ENCODE measurements at regions not wholly inside any gene's neighbourhood (a gene's known extent, or its start where the extent isn't known, plus 50 kb on each side); places are given as distances from the start of the nearest gene placed in this dataset.

- no peaks in the 10 kb centered on the region for H3K4me1 ChIP-seq
- H3K27ac ChIP-seq: no peak overlapping the region
- H3K27me3 ChIP-seq: no peaks in the 10 kb centered on the region
Observed at GRCh38 chr4:89582756-89583505, 254.0 kb downstream of the SNCA start.

GRCh38 chr4:89579771-89580170 is 257.2 kb downstream of the SNCA start:
- Histone ChIP-seq H3K4me3 (no peak overlapping the region), H3K27me3 (no peaks in the 10 kb centered on the region), H3K27ac (no peak overlapping the region), H3K9me3 (replicated peaks) (no peaks in the 10 kb centered on the region), H3K4me1 (no peaks in the 10 kb centered on the region), H3K36me3 (no peaks in the 10 kb centered on the region)
- DNase-seq: no peak

More at GRCh38 chr4:89582756-89583505, 254.0 kb downstream of the SNCA start:
- no peak for DNase-seq
- H3K36me3 ChIP-seq: no peaks in the 10 kb centered on the region
- H3K9me3 ChIP-seq (replicated peaks): no peaks in the 10 kb centered on the region
- no peak overlapping the region for H3K4me3 ChIP-seq

DNA sequence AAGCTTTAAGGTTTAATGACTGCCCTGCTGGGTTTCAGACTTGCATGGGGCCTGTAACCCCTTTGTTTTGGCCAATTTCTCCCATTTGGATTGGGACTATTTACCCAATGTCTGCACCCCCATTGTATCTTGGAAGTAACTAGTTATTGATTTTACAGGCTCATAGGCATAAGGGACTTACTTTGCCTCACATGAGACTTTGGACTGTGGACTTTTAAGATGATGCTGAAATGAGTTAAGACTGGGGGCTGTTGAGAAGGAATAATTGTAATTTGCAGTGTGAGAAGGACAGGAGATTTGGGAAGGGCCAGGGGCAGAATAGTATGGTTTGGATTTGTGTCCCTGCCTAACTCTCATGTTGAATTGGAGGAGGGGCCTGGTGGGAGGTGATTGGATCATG is 260.7 kb downstream of the SNCA start:
- H3K9me3 ChIP-seq (replicated peaks): no peaks in the 10 kb centered on the region
- no peaks in the 10 kb centered on the region for H3K36me3 ChIP-seq
- H3K27me3 ChIP-seq: no peaks in the 10 kb centered on the region
- no peak overlapping the region for H3K4me3 ChIP-seq
- no peak overlapping the region for H3K27ac ChIP-seq
- DNase-seq: no peak
- peaks cover 3% of the 10 kb centered on the region; the same call in 1 of the 2 replicates for H3K4me1 ChIP-seq

- H3K4me1 ChIP-seq: peaks cover 3% of the 10 kb centered on the region; the same call in 1 of the 2 replicates
- no peak overlapping the region for H3K4me3 ChIP-seq
- H3K27ac ChIP-seq: no peak overlapping the region
- no peaks in the 10 kb centered on the region for H3K27me3 ChIP-seq
- no peak for DNase-seq
- no peaks in the 10 kb centered on the region for H3K9me3 ChIP-seq (replicated peaks)
- H3K36me3 ChIP-seq: no peaks in the 10 kb centered on the region
Observed at GRCh38 chr4:89575840-89576239, 261.1 kb downstream of the SNCA start.

- no peak for DNase-seq
Observed at GRCh38 chr4:89574176-89574575, 262.8 kb downstream of the SNCA start.

GRCh38 chr4:89573656-89574055 is 263.3 kb downstream of the SNCA start:
- no peak for DNase-seq
- peaks cover 3% of the 10 kb centered on the region; the same call in 1 of the 2 replicates for H3K4me1 ChIP-seq
- no peaks in the 10 kb centered on the region for H3K27me3 ChIP-seq
- no peak overlapping the region for H3K27ac ChIP-seq
- H3K36me3 ChIP-seq: no peaks in the 10 kb centered on the region
- H3K9me3 ChIP-seq (replicated peaks): no peaks in the 10 kb centered on the region
- no peak overlapping the region for H3K4me3 ChIP-seq

More at GRCh38 chr4:89574176-89574575, 262.8 kb downstream of the SNCA start:
- Histone ChIP-seq H3K27me3 (no peaks in the 10 kb centered on the region), H3K9me3 (replicated peaks) (no peaks in the 10 kb centered on the region), H3K4me3 (no peak overlapping the region), H3K4me1 (peaks cover 3% of the 10 kb centered on the region; the same call in 1 of the 2 replicates), H3K27ac (no peak overlapping the region), H3K36me3 (no peaks in the 10 kb centered on the region)

DNA sequence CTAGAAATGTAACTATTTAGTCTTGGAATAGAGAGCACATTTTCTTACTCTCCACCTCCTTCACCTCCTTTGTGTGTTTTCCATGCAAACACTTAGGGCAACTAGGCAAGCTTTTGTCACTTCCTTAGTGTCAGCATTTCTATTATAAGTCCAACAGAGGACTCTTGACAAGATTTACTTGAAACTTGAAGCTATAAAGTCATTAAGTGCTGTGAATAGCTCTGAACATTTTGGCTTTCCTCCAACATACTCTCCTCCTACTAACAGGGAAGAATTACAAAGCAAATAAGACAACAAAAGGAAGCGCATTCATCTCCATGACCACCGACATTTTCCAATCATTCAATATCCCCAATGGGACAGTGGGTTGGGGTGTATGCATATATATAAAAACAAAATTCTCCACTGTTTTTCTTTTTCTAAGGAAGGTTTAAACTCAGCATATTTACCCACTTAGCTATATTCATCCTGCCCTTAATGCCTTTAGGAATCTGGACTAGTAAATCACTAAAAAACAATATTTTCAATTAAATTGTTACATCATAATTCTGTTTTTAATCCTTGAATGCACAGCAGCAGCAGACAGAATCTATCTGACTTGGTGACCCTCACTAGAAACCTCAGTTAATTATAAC is 264.6 kb downstream of the SNCA start:
- no peaks in the 10 kb centered on the region for H3K36me3 ChIP-seq
- no peak overlapping the region for H3K4me3 ChIP-seq
- H3K9me3 ChIP-seq (replicated peaks): no peaks in the 10 kb centered on the region
- H3K27ac ChIP-seq: no peak overlapping the region
- DNase-seq: peak in 1 of 2 experiments; percentile 20
- H3K4me1 ChIP-seq: peaks cover 3% of the 10 kb centered on the region; the same call in 1 of the 2 replicates
- H3K27me3 ChIP-seq: no peaks in the 10 kb centered on the region

- Histone ChIP-seq H3K4me1 (peaks cover 3% of the 10 kb centered on the region; the same call in 1 of the 2 replicates), H3K27ac (no peak overlapping the region), H3K9me3 (replicated peaks) (no peaks in the 10 kb centered on the region), H3K36me3 (no peaks in the 10 kb centered on the region), H3K4me3 (no peak overlapping the region), H3K27me3 (no peaks in the 10 kb centered on the region)
- no peak for DNase-seq
Observed at GRCh38 chr4:89570931-89571330, 263.3 kb upstream of the GPRIN3 start.

DNA sequence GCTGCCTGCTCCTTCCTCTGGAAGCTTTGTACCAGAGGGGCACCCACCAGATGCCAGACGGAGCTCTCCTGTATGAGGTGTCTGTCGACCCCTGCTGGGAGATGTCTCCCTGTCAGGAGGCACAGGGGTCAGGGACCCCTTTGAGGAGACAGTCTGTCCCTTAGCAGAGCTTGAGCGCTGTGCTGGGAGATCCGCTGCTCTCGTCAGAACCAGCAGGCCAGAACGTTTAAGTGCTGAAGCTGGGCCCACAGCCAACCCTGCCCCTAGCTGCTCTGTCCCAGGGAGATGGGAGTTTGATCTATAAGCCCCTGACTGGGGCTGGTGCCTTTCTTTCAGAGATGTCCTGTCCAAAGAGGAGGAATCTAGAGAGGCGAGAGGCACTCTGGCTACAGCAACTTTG is 260.3 kb upstream of the GPRIN3 start:
- Histone ChIP-seq H3K36me3 (no peaks in the 10 kb centered on the region), H3K4me1 (peaks cover 3% of the 10 kb centered on the region; the same call in 1 of the 2 replicates), H3K27ac (no peak overlapping the region), H3K27me3 (no peaks in the 10 kb centered on the region), H3K4me3 (no peak overlapping the region), H3K9me3 (replicated peaks) (no peaks in the 10 kb centered on the region)
- DNase-seq: no peak

DNA sequence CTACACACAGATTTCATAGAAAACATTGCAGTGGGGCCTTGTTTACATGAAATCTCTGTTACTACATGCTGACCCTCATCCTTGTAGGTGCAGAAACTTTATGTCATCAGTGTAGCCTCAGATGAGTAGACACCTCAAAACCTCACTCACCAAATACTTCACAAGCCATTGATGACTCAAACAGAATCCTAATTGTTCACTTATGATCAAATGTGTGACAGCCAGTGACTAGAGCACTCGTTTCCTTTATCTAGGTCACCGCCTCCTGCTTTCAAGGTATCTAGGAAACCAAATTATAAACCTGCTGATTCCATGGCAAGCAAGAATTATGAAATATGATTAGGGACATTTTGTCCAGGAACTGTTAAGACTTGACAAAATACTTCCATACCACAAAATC is 255.8 kb upstream of the GPRIN3 start:
- Histone ChIP-seq H3K36me3 (no peaks in the 10 kb centered on the region), H3K27me3 (no peaks in the 10 kb centered on the region), H3K9me3 (replicated peaks) (no peaks in the 10 kb centered on the region), H3K4me1 (no peaks in the 10 kb centered on the region), H3K4me3 (no peak overlapping the region), H3K27ac (no peak overlapping the region)
- DNase-seq: no peak

DNA sequence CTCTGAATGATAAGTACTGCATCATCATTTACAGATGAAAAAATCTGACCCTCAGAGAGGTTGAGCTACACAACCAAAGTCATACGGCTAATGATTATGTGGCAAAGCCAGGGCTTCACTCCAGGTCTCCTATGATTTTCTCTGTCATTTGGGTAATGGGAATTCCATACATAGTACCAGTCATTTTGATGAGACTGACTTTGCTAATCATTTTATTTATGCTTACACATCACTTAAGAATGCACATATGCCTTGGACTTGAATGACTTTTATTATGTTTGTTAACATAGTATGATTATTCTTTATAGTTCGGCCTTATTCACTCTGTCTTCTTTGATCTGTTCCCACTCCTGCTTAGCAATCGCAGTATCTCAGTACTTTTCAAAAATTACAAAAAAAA is 255.1 kb upstream of the GPRIN3 start:
- Histone ChIP-seq H3K4me1 (no peaks in the 10 kb centered on the region), H3K27ac (no peak overlapping the region), H3K4me3 (no peak overlapping the region), H3K27me3 (no peaks in the 10 kb centered on the region), H3K9me3 (replicated peaks) (no peaks in the 10 kb centered on the region), H3K36me3 (no peaks in the 10 kb centered on the region)
- no peak for DNase-seq

DNA sequence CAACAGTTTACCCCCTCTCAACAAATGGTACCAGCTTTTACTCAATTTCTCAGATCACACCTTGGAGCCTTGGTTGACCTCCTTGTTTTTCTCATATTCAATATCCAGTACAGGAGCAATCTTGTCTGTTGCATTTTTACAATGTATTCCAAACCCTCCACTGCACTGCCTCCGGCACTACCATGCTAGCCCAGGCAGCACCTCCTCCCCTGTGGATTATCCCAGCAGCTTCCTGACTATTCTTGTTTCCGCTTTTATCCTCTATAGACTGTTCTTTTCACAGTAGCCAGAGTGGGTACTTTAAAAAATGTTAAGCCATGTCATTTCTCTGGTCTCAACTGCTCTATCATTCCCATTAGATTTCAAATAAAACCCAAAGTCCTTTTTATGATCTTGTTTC is 253.4 kb upstream of the GPRIN3 start:
- Histone ChIP-seq H3K4me3 (no peak overlapping the region), H3K4me1 (no peaks in the 10 kb centered on the region), H3K27me3 (no peaks in the 10 kb centered on the region), H3K9me3 (replicated peaks) (no peaks in the 10 kb centered on the region), H3K27ac (no peak overlapping the region), H3K36me3 (no peaks in the 10 kb centered on the region)
- DNase-seq: no peak

DNA sequence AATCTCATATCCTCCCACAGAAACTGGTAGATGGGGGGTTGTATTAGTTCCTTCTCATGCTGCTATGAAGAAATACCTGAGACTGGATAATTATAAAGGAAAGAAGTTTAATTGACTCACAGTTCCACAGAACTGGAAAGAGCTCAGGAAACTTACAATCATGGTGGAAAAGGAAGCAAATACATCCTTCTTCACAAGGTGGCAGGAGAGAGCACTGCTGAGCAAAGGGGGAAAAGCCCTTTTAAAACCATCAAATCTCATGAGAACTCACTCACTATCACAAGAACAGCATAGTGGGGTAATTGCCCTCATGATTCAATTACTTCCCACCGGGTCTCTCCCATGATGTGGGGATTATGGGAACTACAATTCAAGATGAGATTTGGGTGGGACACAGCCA is 250.5 kb upstream of the GPRIN3 start:
- no peaks in the 10 kb centered on the region for H3K4me1 ChIP-seq
- no peak overlapping the region for H3K4me3 ChIP-seq
- H3K27ac ChIP-seq: no peak overlapping the region
- DNase-seq: peak in 1 of 2 experiments; percentile 32
- no peaks in the 10 kb centered on the region for H3K27me3 ChIP-seq
- no peaks in the 10 kb centered on the region for H3K9me3 ChIP-seq (replicated peaks)
- H3K36me3 ChIP-seq: no peaks in the 10 kb centered on the region

- H3K9me3 ChIP-seq (replicated peaks): no peaks in the 10 kb centered on the region
- DNase-seq: no peak
Observed at GRCh38 chr4:89556601-89557305, 249.2 kb upstream of the GPRIN3 start.

GRCh38 chr4:89551191-89551590 is 243.6 kb upstream of the GPRIN3 start:
- Histone ChIP-seq H3K27ac (no peak overlapping the region), H3K9me3 (replicated peaks) (no peaks in the 10 kb centered on the region)
- no peak for DNase-seq

More at GRCh38 chr4:89556601-89557305, 249.2 kb upstream of the GPRIN3 start:
- Histone ChIP-seq H3K27ac (no peak overlapping the region), H3K36me3 (no peaks in the 10 kb centered on the region), H3K27me3 (no peaks in the 10 kb centered on the region), H3K4me3 (no peak overlapping the region), H3K4me1 (no peaks in the 10 kb centered on the region)

More at GRCh38 chr4:89551191-89551590, 243.6 kb upstream of the GPRIN3 start:
- H3K27me3 ChIP-seq: no peaks in the 10 kb centered on the region
- H3K4me3 ChIP-seq: no peak overlapping the region
- H3K36me3 ChIP-seq: no peaks in the 10 kb centered on the region
- no peaks in the 10 kb centered on the region for H3K4me1 ChIP-seq

Data from SJCRH30 (cell line).